Spleen (tissue), 11 donors: ENCODE measurements at regions not wholly inside any gene's neighbourhood (a gene's known extent, or its start where the extent isn't known, plus 50 kb on each side); places are given as distances from the start of the nearest gene placed in this dataset.
A peak's percentile ranks its signal among the peaks of the same experiment; 100 is the strongest.

Source experiments
- DNase-seq: peaks from one replicate; pipeline ENCODE4 v3.0.0-alpha.2; 2020
- H3K27ac ChIP-seq, 8 donors: fragments of 200-600 bp; sonication (generic) in 7 of 8; 1 replicate in 4 of 8; 2 replicates in 4 of 8; pipeline versions ENCODE4 v1.5.0 to v1.8.0; 2016 to 2021; ENCODE audit warnings: inconsistent platforms in 4 of 8, mild to moderate bottlenecking in 4 of 8, moderate library complexity in 1 of 8
- H3K27me3 ChIP-seq, 7 donors: fragments of 200-600 bp; sonication (generic) in 6 of 7; replicated peaks in 1 of 7; 1 replicate in 4 of 7; 2 replicates in 3 of 7; pipeline versions ENCODE4 v1.5.0 to v1.8.0; 2016 to 2021; ENCODE audit warnings: inconsistent platforms in 3 of 7, mild to moderate bottlenecking in 1 of 7
- H3K36me3 ChIP-seq, 6 donors: fragments of 200-600 bp; sonication (generic) in 5 of 6; 1 replicate in 4 of 6; 2 replicates in 2 of 6; pipeline versions ENCODE4 v1.5.0 to v1.8.0; 2016 to 2021; ENCODE audit warnings: inconsistent platforms in 2 of 6
- H3K4me1 ChIP-seq, 6 donors: fragments of 200-600 bp; sonication (generic) in 5 of 6; 1 replicate in 3 of 6; 2 replicates in 3 of 6; pipeline versions ENCODE4 v1.5.0 to v1.8.0; 2016 to 2021; ENCODE audit warnings: inconsistent platforms in 3 of 6
- H3K4me3 ChIP-seq, 8 donors: fragments of 200-600 bp; sonication (generic) in 7 of 8; 1 replicate in 4 of 8; 2 replicates in 4 of 8; pipeline versions ENCODE4 v1.5.0 to v1.8.0; 2016 to 2021; ENCODE audit warnings: inconsistent platforms in 4 of 8, mild to moderate bottlenecking in 4 of 8, moderate library complexity in 2 of 8
- H3K9me3 ChIP-seq, 8 donors: fragments of 200-600 bp; sonication (generic) in 7 of 8; 1 replicate in 4 of 8; 2 replicates in 4 of 8; pipeline versions ENCODE4 v1.5.0 to v1.8.0; 2016 to 2021; ENCODE audit warnings: inconsistent platforms in 4 of 8
- CTCF ChIP-seq, 11 experiments: fragments of 200-600 bp in 7 of 11; fragments of 450-650 bp in 4 of 11; sonication (generic) in 4 of 11; IDR thresholded peaks in 8 of 11; conservative IDR thresholded peaks in 3 of 11; 1 replicate in 7 of 11; 2 replicates in 4 of 11; pipeline versions ENCODE4 v1.4.0 to v1.8.0; 2016 to 2021; ENCODE audit warnings: antibody characterized with exemption in 11 of 11, inconsistent platforms in 4 of 11, mild to moderate bottlenecking in 1 of 11
- POLR2A ChIP-seq, 3 donors: fragments of 450-650 bp; IDR thresholded peaks; one replicate each; pipeline ENCODE4 v1.5.1; 2017; ENCODE audit warnings: antibody characterized with exemption in 3 of 3, mild to moderate bottlenecking in 1 of 3
- POLR2AphosphoS5 ChIP-seq, 3 donors: sonication (generic); formaldehyde crosslinking; IDR thresholded peaks; one replicate each; pipeline ENCODE4 v1.5.1; 2017; ENCODE audit warnings: antibody characterized with exemption in 3 of 3
- WGBS, 5 donors: extraction: QIAGEN DNeasy Blood & Tissue Kit in 3 of 5; methylation state at CpG; one replicate each; pipeline versions ENCODE4 v1.1.5 to v1.1.7; 2013 to 2018; 5-methylcytosine and 5-hydroxymethylcytosine counted together
- intact Hi-C: fragments of 100-400 bp; cut with DNase I; formaldehyde crosslinking; loops from one replicate; pipeline ENCODE4 v1.15.0; 2023; ENCODE audit warnings: low total_unique reads
- donor health status: healthy with polysubstance abuse.
- donor health status: DM: no; HTN: no; CAD: no; lungs with moderate emphysema.
- donor health status: DM: no; HTN: no; CAD: no.
- donor health status: Bipolar disorder and iron deficiency.
- donor health status: healthy.
- donor health status: DM: no; HTN: no; CAD: no.
- donor health status: DM: yes; HTN: yes; CAD: no.

GRCh38 chr16:11473728-11474127, 113.0 kb downstream of the LITAF start:
- Histone ChIP-seq H3K4me1 (no peaks in the 10 kb centered on the region), H3K4me3 (no peak overlapping the region), H3K27ac (no peak overlapping the region), H3K27me3 (no peaks in the 10 kb centered on the region), H3K36me3 (no peaks in the 10 kb centered on the region), H3K9me3 (no peaks in the 10 kb centered on the region)
- no peak for TF ChIP-seq CTCF (IDR thresholded peaks at IDR 0.05 in 8 of 11, conservative IDR thresholded peaks at IDR 0.05 in 3 of 11)
- no peak for TF ChIP-seq POLR2AphosphoS5 (IDR thresholded peaks at IDR 0.05)
- TF ChIP-seq POLR2A (IDR thresholded peaks at IDR 0.05), result no peak
- DNase-seq, result no peak
- WGBS, 5 donors, result 60 to 89% (median 87%) methylated on average over 10 of the region's 10 CpGs
- intact Hi-C loops, result no loop called here

GRCh38 chr16:11474617-11475291, 112.0 kb downstream of the LITAF start:
- Histone ChIP-seq H3K27ac (no peak overlapping the region), H3K4me1 (no peaks in the 10 kb centered on the region), H3K36me3 (no peaks in the 10 kb centered on the region), H3K27me3 (no peaks in the 10 kb centered on the region), H3K4me3 (no peak overlapping the region), H3K9me3 (no peaks in the 10 kb centered on the region)
- intact Hi-C loops, result no loop called here
- no peak for DNase-seq
- WGBS, 5 donors, result 77 to 92% (median 79%) methylated on average over 8 of the region's 8 CpGs
- TF ChIP-seq POLR2A (IDR thresholded peaks at IDR 0.05) (no peak), CTCF (IDR thresholded peaks at IDR 0.05 in 8 of 11, conservative IDR thresholded peaks at IDR 0.05 in 3 of 11) (no peak), POLR2AphosphoS5 (IDR thresholded peaks at IDR 0.05) (no peak)

- TF ChIP-seq CTCF (IDR thresholded peaks at IDR 0.05 in 8 of 11, conservative IDR thresholded peaks at IDR 0.05 in 3 of 11) (no peak), POLR2A (IDR thresholded peaks at IDR 0.05) (no peak), POLR2AphosphoS5 (IDR thresholded peaks at IDR 0.05) (no peak)
- no peak overlapping the region for H3K27ac ChIP-seq
- 60 to 81% (median 70%) methylated on average over 8 of the region's 8 CpGs for WGBS, 5 donors
Observed at GRCh38 chr16:11475896-11476630, 110.7 kb downstream of the LITAF start.

GRCh38 chr16:11476676-11477075, 110.0 kb downstream of the LITAF start:
- intact Hi-C loops, result no loop called here
- Histone ChIP-seq H3K27ac (no peak overlapping the region), H3K9me3 (peaks cover 0 to 10% (median 5%) of the 10 kb centered on the region in 8 donors), H3K27me3 (no peaks in the 10 kb centered on the region), H3K4me3 (no peak overlapping the region), H3K36me3 (no peaks in the 10 kb centered on the region), H3K4me1 (no peaks in the 10 kb centered on the region)
- WGBS, 5 donors, result 84 to 93% (median 88%) methylated on average over 6 to 14 of the region's 14 CpGs
- no peak for DNase-seq
- TF ChIP-seq POLR2A (IDR thresholded peaks at IDR 0.05) (no peak), CTCF (IDR thresholded peaks at IDR 0.05 in 8 of 11, conservative IDR thresholded peaks at IDR 0.05 in 3 of 11) (no peak), POLR2AphosphoS5 (IDR thresholded peaks at IDR 0.05) (peak in 1 of 3 donors; percentile 9)

More at GRCh38 chr16:11475896-11476630, 110.7 kb downstream of the LITAF start:
- H3K4me3 ChIP-seq, result no peak overlapping the region
- peaks cover 0 to 10% (median 5%) of the 10 kb centered on the region in 8 donors for H3K9me3 ChIP-seq
- H3K27me3 ChIP-seq, result no peaks in the 10 kb centered on the region
- intact Hi-C loops, result no loop called here
- DNase-seq, result no peak
- no peaks in the 10 kb centered on the region for H3K4me1 ChIP-seq
- H3K36me3 ChIP-seq, result no peaks in the 10 kb centered on the region
